Body of pancreas (tissue), 4 donors: ENCODE measurements at regions not wholly inside any gene's neighbourhood (a gene's known extent, or its start where the extent isn't known, plus 50 kb on each side); places are given as distances from the start of the nearest gene placed in this dataset.

Source experiments
- POLR2A ChIP-seq, 3 donors: fragments of 450-650 bp; IDR thresholded peaks; one replicate each; pipeline ENCODE4 v1.6.1; 2016; ENCODE audit warnings: antibody characterized with exemption in 3 of 3, mild to moderate bottlenecking in 2 of 3
- TF ChIP-seq, protein P1 (sequence below), 7 experiments: fragments of 450-650 bp in 4 of 7; fragments of 200-600 bp in 3 of 7; sonication (generic) in 3 of 7; IDR thresholded peaks; one replicate each; pipeline ENCODE4 v1.5.1; 2016 to 2019; ENCODE audit warnings: antibody characterized with exemption in 7 of 7

DNA sequence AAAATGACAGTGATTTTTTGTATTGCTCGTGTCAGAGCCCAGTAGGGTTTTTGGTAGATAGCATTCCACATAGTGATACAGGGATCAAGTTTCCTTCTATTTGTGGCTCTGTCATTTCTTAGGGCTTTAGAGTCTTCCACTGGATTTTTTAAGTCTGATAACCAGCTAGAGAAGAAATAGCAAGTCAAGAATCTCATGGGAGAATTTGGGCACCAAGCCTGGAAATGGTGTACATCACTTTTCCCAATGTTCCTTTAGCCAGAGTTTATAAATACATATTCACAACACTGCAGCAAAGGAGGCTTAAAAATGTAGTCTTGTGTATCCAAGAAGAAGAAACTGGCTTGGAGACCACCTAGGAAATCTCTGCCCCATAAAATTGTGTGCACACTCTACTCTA lies 647.1 kb upstream of the KLF4 start:
- TF ChIP-seq, protein P1, sequence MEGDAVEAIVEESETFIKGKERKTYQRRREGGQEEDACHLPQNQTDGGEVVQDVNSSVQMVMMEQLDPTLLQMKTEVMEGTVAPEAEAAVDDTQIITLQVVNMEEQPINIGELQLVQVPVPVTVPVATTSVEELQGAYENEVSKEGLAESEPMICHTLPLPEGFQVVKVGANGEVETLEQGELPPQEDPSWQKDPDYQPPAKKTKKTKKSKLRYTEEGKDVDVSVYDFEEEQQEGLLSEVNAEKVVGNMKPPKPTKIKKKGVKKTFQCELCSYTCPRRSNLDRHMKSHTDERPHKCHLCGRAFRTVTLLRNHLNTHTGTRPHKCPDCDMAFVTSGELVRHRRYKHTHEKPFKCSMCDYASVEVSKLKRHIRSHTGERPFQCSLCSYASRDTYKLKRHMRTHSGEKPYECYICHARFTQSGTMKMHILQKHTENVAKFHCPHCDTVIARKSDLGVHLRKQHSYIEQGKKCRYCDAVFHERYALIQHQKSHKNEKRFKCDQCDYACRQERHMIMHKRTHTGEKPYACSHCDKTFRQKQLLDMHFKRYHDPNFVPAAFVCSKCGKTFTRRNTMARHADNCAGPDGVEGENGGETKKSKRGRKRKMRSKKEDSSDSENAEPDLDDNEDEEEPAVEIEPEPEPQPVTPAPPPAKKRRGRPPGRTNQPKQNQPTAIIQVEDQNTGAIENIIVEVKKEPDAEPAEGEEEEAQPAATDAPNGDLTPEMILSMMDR (IDR thresholded peaks at IDR 0.05): no peak
- no peak for TF ChIP-seq POLR2A (IDR thresholded peaks at IDR 0.05)
